Keratinocyte (primary cell): ENCODE measurements at regions not wholly inside any gene's neighbourhood (a gene's known extent, or its start where the extent isn't known, plus 50 kb on each side); places are given as distances from the start of the nearest gene placed in this dataset.

ENCODE experiments used
- DNase-seq: peaks from one replicate; pipeline ENCODE4 v3.0.0-alpha.2; 2011; ENCODE audit warnings: low read depth, missing footprints, low spot score
- FAIRE-seq: peaks from 2 replicates; lab custom pipeline; 2011; peaks lifted over from hg19 to GRCh38; lab: Jason Lieb, UNC
- H2AFZ ChIP-seq: 2 replicates; pipeline ENCODE4 v1.6.0; 2012; ENCODE audit warnings: low read length, control low read depth, inconsistent platforms; ENCODE audit not compliant: control insufficient read depth
- H3K27ac ChIP-seq: 2 replicates; pipeline ENCODE4 v1.5.1; 2011; ENCODE audit warnings: low read length; ENCODE audit not compliant: control insufficient read depth, insufficient read depth
- H3K27me3 ChIP-seq: 3 replicates; pipeline ENCODE4 v1.6.0; 2011; ENCODE audit warnings: low read length; ENCODE audit not compliant: control insufficient read depth, insufficient read depth; ENCODE audit errors: extremely low read depth
- H3K36me3 ChIP-seq, 2 experiments: 2 replicates in 1 of 2; 3 replicates in 1 of 2; pipeline ENCODE4 v1.5.1; 2011; ENCODE audit warnings: low read length in 2 of 2, mild to moderate bottlenecking in 1 of 2; ENCODE audit not compliant: control insufficient read depth in 2 of 2, insufficient read depth in 2 of 2; ENCODE audit errors: extremely low read depth in 1 of 2
- H3K4me1 ChIP-seq: 3 replicates; pipeline ENCODE4 v1.5.1; 2011; ENCODE audit warnings: low read length; ENCODE audit not compliant: control insufficient read depth, insufficient read depth; ENCODE audit errors: extremely low read depth
- H3K4me2 ChIP-seq: 3 replicates; pipeline ENCODE4 v1.6.0; 2011; ENCODE audit warnings: low read depth, low read length; ENCODE audit not compliant: control insufficient read depth, insufficient read depth; ENCODE audit errors: extremely low read depth
- H3K4me3 ChIP-seq, 3 experiments: fragments of 200-600 bp in 1 of 3; sonication (generic) in 1 of 3; 2 replicates in 2 of 3; 3 replicates in 1 of 3; pipeline ENCODE4 v1.5.1; 2011 to 2016; ENCODE audit warnings: low read length in 3 of 3, mild to moderate bottlenecking in 3 of 3, control low read depth in 2 of 3, inconsistent platforms in 1 of 3, low read depth in 1 of 3, mixed read lengths in 1 of 3, mixed run types in 1 of 3, moderate library complexity in 1 of 3; ENCODE audit not compliant: control insufficient read depth in 2 of 3, insufficient read depth in 2 of 3; ENCODE audit errors: extremely low read depth in 1 of 3
- H3K79me2 ChIP-seq: 2 replicates; pipeline ENCODE4 v1.6.0; 2012; ENCODE audit warnings: low read length; ENCODE audit not compliant: control insufficient read depth, insufficient read depth
- H3K9ac ChIP-seq: 3 replicates; pipeline ENCODE4 v1.6.0; 2011; ENCODE audit warnings: low read length; ENCODE audit not compliant: control insufficient read depth, insufficient read depth; ENCODE audit errors: extremely low read depth
- H3K9me1 ChIP-seq: 3 replicates; pipeline ENCODE4 v1.6.0; 2011; ENCODE audit warnings: low read length; ENCODE audit not compliant: control insufficient read depth, insufficient read depth; ENCODE audit errors: extremely low read depth
- H3K9me3 ChIP-seq: 2 replicates; pipeline ENCODE4 v1.5.1; 2012; ENCODE audit warnings: low read depth, low read length; ENCODE audit not compliant: control insufficient read depth
- H4K20me1 ChIP-seq: 3 replicates; pipeline ENCODE4 v1.6.0; 2011; ENCODE audit warnings: low read length; ENCODE audit not compliant: control insufficient read depth, insufficient read depth; ENCODE audit errors: extremely low read depth
- EZH2 ChIP-seq: IDR thresholded peaks from one replicate; pipeline ENCODE4 v1.6.1; 2012; ENCODE audit warnings: inconsistent platforms, mild to moderate bottlenecking, low read length, moderate library complexity
- dilution Hi-C: fragments of 300-500 bp; cut with MboI; formaldehyde crosslinking; loops from one replicate; pipeline ENCODE4 v1.7.0; 2020; ENCODE audit warnings: low sequenced_read_pairs; ENCODE audit not compliant: extremely low pct_ligation_motif_present
- TF ChIP-seq, protein P1 (sequence below), 3 experiments: IDR thresholded peaks in 1 of 3; conservative IDR thresholded peaks in 1 of 3; optimal IDR thresholded peaks in 1 of 3; 2 replicates in 2 of 3; 3 replicates in 1 of 3; pipeline versions ENCODE3 to v1.5.1; 2011; ENCODE audit warnings: low read length in 3 of 3, mild to moderate bottlenecking in 3 of 3, moderate library complexity in 2 of 3, control low read depth in 1 of 3, inconsistent platforms in 1 of 3; ENCODE audit not compliant: insufficient read depth in 2 of 3; ENCODE audit errors: extremely low read depth in 1 of 3

DNA sequence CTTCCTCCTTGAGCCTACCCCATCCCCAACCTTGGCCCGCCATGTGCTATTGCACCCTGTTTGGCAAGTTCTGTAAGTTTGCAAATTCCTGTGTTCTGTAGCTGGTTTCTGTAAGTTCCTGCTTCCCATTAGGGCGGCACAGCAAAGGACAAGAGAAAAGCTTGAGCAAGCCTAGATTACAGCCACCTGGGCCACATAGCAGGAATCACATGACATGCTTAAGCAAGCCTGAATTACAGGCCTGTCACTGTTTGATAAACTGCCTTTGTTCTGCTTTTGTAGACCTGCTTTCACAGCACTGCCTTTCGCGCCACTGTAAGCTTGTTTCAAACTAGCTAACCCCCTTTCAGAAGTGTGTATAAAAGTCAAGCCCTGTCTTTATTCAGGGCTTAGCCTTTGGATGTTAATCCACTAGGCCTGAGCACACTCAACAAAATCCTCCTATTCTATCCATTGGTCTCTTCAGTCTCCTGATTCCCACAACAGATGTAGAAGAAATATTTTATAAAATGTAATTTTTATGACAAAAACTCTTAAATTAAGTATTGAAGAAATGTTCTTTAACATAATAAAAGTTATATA is 906.8 kb upstream of the NDST4 start:
- no peaks in the 10 kb centered on the region for H4K20me1 ChIP-seq

DNA sequence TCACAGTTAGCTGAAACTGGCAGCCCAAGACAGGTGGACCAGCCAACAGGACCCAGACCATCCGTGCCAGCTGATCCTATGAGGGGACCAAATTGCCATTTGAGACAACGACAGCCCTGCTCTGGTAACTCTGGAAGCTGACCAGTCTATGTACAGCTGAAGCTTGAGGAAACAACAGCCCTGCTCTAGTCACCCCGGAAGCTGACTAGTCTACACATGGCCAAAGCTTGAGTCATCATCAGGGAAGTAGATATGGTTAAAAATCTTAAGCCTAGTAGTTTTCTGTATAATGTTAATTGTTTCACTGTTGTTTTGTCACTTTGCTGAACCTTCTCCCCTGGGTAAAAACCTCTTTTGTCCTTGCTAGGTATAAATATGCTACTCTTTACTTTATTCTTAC is 905.4 kb upstream of the NDST4 start:
- DNase-seq (no peak), FAIRE-seq (peak; percentile 77)
- no peaks in the 10 kb centered on the region for H3K79me2 ChIP-seq
- dilution Hi-C loops: no loop called here
- H2AFZ ChIP-seq: no peak overlapping the region
- H3K9ac ChIP-seq: no peak overlapping the region
- no peaks in the 10 kb centered on the region for H3K36me3 ChIP-seq
- no peaks in the 10 kb centered on the region for H3K9me1 ChIP-seq
- H3K4me3 ChIP-seq: no peak overlapping the region
- H3K4me2 ChIP-seq: no peak overlapping the region
- H3K27me3 ChIP-seq: no peaks in the 10 kb centered on the region
- no peak for TF ChIP-seq EZH2
- TF ChIP-seq, protein P1, sequence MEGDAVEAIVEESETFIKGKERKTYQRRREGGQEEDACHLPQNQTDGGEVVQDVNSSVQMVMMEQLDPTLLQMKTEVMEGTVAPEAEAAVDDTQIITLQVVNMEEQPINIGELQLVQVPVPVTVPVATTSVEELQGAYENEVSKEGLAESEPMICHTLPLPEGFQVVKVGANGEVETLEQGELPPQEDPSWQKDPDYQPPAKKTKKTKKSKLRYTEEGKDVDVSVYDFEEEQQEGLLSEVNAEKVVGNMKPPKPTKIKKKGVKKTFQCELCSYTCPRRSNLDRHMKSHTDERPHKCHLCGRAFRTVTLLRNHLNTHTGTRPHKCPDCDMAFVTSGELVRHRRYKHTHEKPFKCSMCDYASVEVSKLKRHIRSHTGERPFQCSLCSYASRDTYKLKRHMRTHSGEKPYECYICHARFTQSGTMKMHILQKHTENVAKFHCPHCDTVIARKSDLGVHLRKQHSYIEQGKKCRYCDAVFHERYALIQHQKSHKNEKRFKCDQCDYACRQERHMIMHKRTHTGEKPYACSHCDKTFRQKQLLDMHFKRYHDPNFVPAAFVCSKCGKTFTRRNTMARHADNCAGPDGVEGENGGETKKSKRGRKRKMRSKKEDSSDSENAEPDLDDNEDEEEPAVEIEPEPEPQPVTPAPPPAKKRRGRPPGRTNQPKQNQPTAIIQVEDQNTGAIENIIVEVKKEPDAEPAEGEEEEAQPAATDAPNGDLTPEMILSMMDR (optimal IDR thresholded peaks at IDR 0.05 in 1 of 3, IDR thresholded peaks at IDR 0.05 in 1 of 3, conservative IDR thresholded peaks at IDR 0.05 in 1 of 3; ENCODE audit: extremely low read depth in 1 of 3, insufficient read depth in 2 of 3, low read length in 3 of 3): no peak
- H3K4me1 ChIP-seq: peaks cover 11% of the 10 kb centered on the region
- H3K27ac ChIP-seq: no peak overlapping the region
- no peaks in the 10 kb centered on the region for H4K20me1 ChIP-seq
- H3K9me3 ChIP-seq: peaks cover 13% of the 10 kb centered on the region

More for the DNA sequence above, 906.8 kb upstream of the NDST4 start:
- H3K27ac ChIP-seq: no peak overlapping the region
- no peaks in the 10 kb centered on the region for H3K79me2 ChIP-seq
- H3K9ac ChIP-seq: no peak overlapping the region
- dilution Hi-C loops: no loop called here
- H3K9me1 ChIP-seq: no peaks in the 10 kb centered on the region
- no peak overlapping the region for H3K4me2 ChIP-seq
- no peak overlapping the region for H2AFZ ChIP-seq
- peaks cover 11% of the 10 kb centered on the region for H3K4me1 ChIP-seq
- no peak for FAIRE-seq
- no peak overlapping the region for H3K4me3 ChIP-seq
- peaks cover 7% of the 10 kb centered on the region for H3K9me3 ChIP-seq
- no peaks in the 10 kb centered on the region for H3K27me3 ChIP-seq
- no peak for DNase-seq
- TF ChIP-seq, protein P1 (optimal IDR thresholded peaks at IDR 0.05 in 1 of 3, IDR thresholded peaks at IDR 0.05 in 1 of 3, conservative IDR thresholded peaks at IDR 0.05 in 1 of 3; ENCODE audit: extremely low read depth in 1 of 3, insufficient read depth in 2 of 3, low read length in 3 of 3): no peak
- no peak for TF ChIP-seq EZH2
- H3K36me3 ChIP-seq: no peaks in the 10 kb centered on the region
